IMR-90 (cell line): ENCODE measurements at regions not wholly inside any gene's neighbourhood (a gene's known extent, or its start where the extent isn't known, plus 50 kb on each side); places are given as distances from the start of the nearest gene placed in this dataset.

ENCODE experiments used
- ATAC-seq: fragments of 200-7000 bp; cut with Tn5 transposase; 2 replicates; pipeline ENCODE4 v1.9.1; 2020; ENCODE audit warnings: low read depth, mild to moderate bottlenecking, moderate library complexity
- BruUV-seq: library from RNA; stranded (reverse); fragments of 400-500 nt; replicated peaks from 2 replicates; lab custom pipeline; 2021; lab: Mats Ljungman, UMichigan
- CTCF ChIA-PET: fragments of 300-600 bp; formaldehyde crosslinking; extraction: SDS; loops from one replicate; lab custom pipeline; 2021; ENCODE audit warnings: antibody characterized with exemption; lab: Yijun Ruan, JAX
- POLR2A ChIA-PET: fragments of 300-600 bp; sonication (Branson Sonifier 250); formaldehyde crosslinking; loops from one replicate; lab custom pipeline; 2022; ENCODE audit warnings: antibody characterized with exemption; ENCODE audit not compliant: unreplicated experiment; lab: Charles Lee
- DNase-seq: peaks from one replicate; pipeline ENCODE4 v3.0.0; 2013
- H2AFZ ChIP-seq: replicated peaks from 2 replicates; pipeline ENCODE3; 2013; ENCODE audit warnings: low read length, mild to moderate bottlenecking; ENCODE audit not compliant: poor library complexity
- H2AK5ac ChIP-seq: 2 replicates; pipeline ENCODE4 v1.6.1; 2013; ENCODE audit warnings: low read depth, low read length, inconsistent platforms
- H2AK9ac ChIP-seq: replicated peaks from 2 replicates; pipeline ENCODE3; 2013; ENCODE audit warnings: mild to moderate bottlenecking, low read depth, low read length, moderate library complexity; ENCODE audit not compliant: poor library complexity
- H2BK120ac ChIP-seq: 2 replicates; pipeline ENCODE4 v1.6.1; 2013; ENCODE audit warnings: low read depth, low read length, inconsistent platforms
- H2BK15ac ChIP-seq: 3 replicates; pipeline ENCODE4 v1.6.1; 2013; ENCODE audit warnings: low read depth, low read length, inconsistent platforms
- H2BK20ac ChIP-seq: 2 replicates; pipeline ENCODE4 v1.6.1; 2013; ENCODE audit warnings: low read depth, mild to moderate bottlenecking, inconsistent platforms, low read length, moderate library complexity
- H2BK5ac ChIP-seq: 2 replicates; pipeline ENCODE4 v1.6.1; 2013; ENCODE audit warnings: mild to moderate bottlenecking, low read depth, low read length, inconsistent platforms; ENCODE audit not compliant: poor library complexity, severe bottlenecking
- H3K14ac ChIP-seq: replicated peaks from 2 replicates; pipeline ENCODE4 v1.6.1; 2013; ENCODE audit warnings: low read depth, low read length, inconsistent platforms
- H3K18ac ChIP-seq: 2 replicates; pipeline ENCODE4 v1.6.1; 2013; ENCODE audit warnings: low read depth, low read length, control low read depth
- H3K23ac ChIP-seq: 2 replicates; pipeline ENCODE4 v1.6.1; 2013; ENCODE audit warnings: low read depth, low read length, inconsistent platforms
- H3K27ac ChIP-seq: 2 replicates; pipeline ENCODE4 v1.5.1; 2013; ENCODE audit warnings: mild to moderate bottlenecking, control low read depth, low read length; ENCODE audit not compliant: insufficient read depth
- H3K27me3 ChIP-seq: 2 replicates; pipeline ENCODE4 v1.6.1; 2013; ENCODE audit warnings: low read length; ENCODE audit not compliant: control insufficient read depth, insufficient read depth
- H3K36me3 ChIP-seq: 2 replicates; pipeline ENCODE4 v1.6.1; 2013; ENCODE audit warnings: low read length, mixed read lengths; ENCODE audit not compliant: control insufficient read depth, insufficient read depth
- H3K4ac ChIP-seq: 2 replicates; pipeline ENCODE4 v1.6.1; 2013; ENCODE audit warnings: low read depth, low read length, inconsistent platforms
- H3K4me1 ChIP-seq: 2 replicates; pipeline ENCODE4 v1.6.1; 2013; ENCODE audit warnings: low read length, mixed read lengths; ENCODE audit not compliant: control insufficient read depth, insufficient read depth
- H3K4me2 ChIP-seq: 2 replicates; pipeline ENCODE4 v1.6.1; 2013; ENCODE audit warnings: low read depth, mild to moderate bottlenecking, control low read depth, low read length, moderate library complexity
- H3K4me3 ChIP-seq: 2 replicates; pipeline ENCODE4 v1.5.1; 2013; ENCODE audit warnings: low read depth, mild to moderate bottlenecking, control low read depth, low read length, moderate library complexity; ENCODE audit not compliant: insufficient read depth
- H3K56ac ChIP-seq: 2 replicates; pipeline ENCODE4 v1.6.1; 2013; ENCODE audit warnings: low read length, inconsistent platforms; ENCODE audit not compliant: insufficient read depth; ENCODE audit errors: extremely low read depth
- H3K79me1 ChIP-seq, 2 experiments: 2 replicates each; pipeline ENCODE4 v1.6.1; 2013; ENCODE audit warnings: low read length in 2 of 2, inconsistent platforms in 1 of 2, low read depth in 1 of 2
- H3K9ac ChIP-seq: 2 replicates; pipeline ENCODE4 v1.6.1; 2013; ENCODE audit warnings: low read depth, low read length, control low read depth
- H3K9me1 ChIP-seq: 2 replicates; pipeline ENCODE4 v1.6.1; 2013; ENCODE audit warnings: low read length, inconsistent platforms; ENCODE audit not compliant: insufficient read depth
- H3K9me3 ChIP-seq: 2 replicates; pipeline ENCODE4 v1.6.1; 2013; ENCODE audit warnings: low read length; ENCODE audit not compliant: control insufficient read depth, insufficient read depth
- H4K20me1 ChIP-seq: 2 replicates; pipeline ENCODE4 v1.6.1; 2013; ENCODE audit warnings: low read length, inconsistent platforms; ENCODE audit not compliant: insufficient read depth
- H4K5ac ChIP-seq: 2 replicates; pipeline ENCODE4 v1.6.1; 2013; ENCODE audit warnings: mild to moderate bottlenecking, low read depth, low read length, control low read depth
- H4K8ac ChIP-seq, 2 experiments: 2 replicates each; pipeline ENCODE4 v1.6.1; 2013; ENCODE audit warnings: low read depth in 2 of 2, low read length in 2 of 2, control low read depth in 1 of 2, inconsistent platforms in 1 of 2
- H4K91ac ChIP-seq: 2 replicates; pipeline ENCODE4 v1.6.1; 2013; ENCODE audit warnings: low read depth, low read length, inconsistent platforms; ENCODE audit not compliant: insufficient read depth
- FOS ChIP-seq: fragments of 150-350 bp; IDR thresholded peaks from 2 replicates; pipeline ENCODE4 v1.6.1; 2016; ENCODE audit warnings: low read depth, low read length
- NFE2L2 ChIP-seq: fragments of 150-350 bp; IDR thresholded peaks from 2 replicates; pipeline ENCODE4 v1.6.1; 2016; ENCODE audit warnings: low read depth, mild to moderate bottlenecking, low read length
- WGBS, 2 experiments: methylation state at CpG; one replicate each; pipeline versions ENCODE4 v1.1.5 to v1.1.7; 2013; ENCODE audit warnings: missing lambda C conversion rate in 2 of 2; ENCODE audit not compliant: insufficient read length in 1 of 2; ENCODE audit errors: extremely low coverage in 2 of 2; 5-methylcytosine and 5-hydroxymethylcytosine counted together
- dilution Hi-C: fragments of 300-500 bp; cut with HindIII; formaldehyde crosslinking; loops from one replicate; pipeline ENCODE4 v1.14.3; 2018; ENCODE audit warnings: low sequenced_read_pairs; ENCODE audit not compliant: unreplicated experiment
- in situ Hi-C: fragments of 300-500 bp; cut with MboI; formaldehyde crosslinking; loops from 3 replicates; pipeline ENCODE4 v1.14.3; 2019; ENCODE audit warnings: low sequenced_read_pairs, inconsistent platforms, mixed read lengths
- intact Hi-C: fragments of 100-400 bp; cut with micrococcal nuclease; formaldehyde crosslinking; loops from 2 replicates; pipeline ENCODE4 v1.10.0; 2022

DNA sequence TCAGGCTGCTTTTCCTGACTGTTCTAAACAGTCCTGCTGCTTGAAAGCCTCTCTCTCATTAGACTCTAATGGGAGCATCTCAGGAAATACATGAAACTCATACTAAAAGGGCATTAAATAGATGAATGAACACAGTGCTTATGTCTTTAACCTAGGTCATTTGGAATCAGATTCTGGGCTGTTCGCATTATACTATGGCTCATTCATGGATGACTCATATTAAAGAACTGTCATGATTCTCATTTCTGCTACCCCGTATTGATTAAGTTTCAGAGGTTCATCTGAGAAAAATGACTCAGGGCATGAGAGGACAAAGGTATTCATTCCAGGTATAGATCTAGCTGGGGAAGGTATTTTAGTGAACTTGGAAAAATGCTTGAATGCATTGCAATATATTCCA is 335.5 kb downstream of the GJA1 start:
- H2AK5ac ChIP-seq, result no peak overlapping the region
- no peak overlapping the region for H3K9ac ChIP-seq
- ChIA-PET CTCF (no interaction called here), POLR2A (no interaction called here)
- H3K23ac ChIP-seq, result no peak overlapping the region
- no TSS peak for BruUV-seq
- H4K8ac ChIP-seq, result no peak overlapping the region
- no peak overlapping the region for H3K18ac ChIP-seq
- no CpG with 5 or more reads among the region's 2 CpGs for WGBS, 2 experiments
- no peak overlapping the region for H3K4me2 ChIP-seq
- no peak overlapping the region for H2BK20ac ChIP-seq
- intact Hi-C loops (no loop called here), dilution Hi-C loops (no loop called here), in situ Hi-C loops (no loop called here)
- no peak overlapping the region for H2BK120ac ChIP-seq
- H3K9me1 ChIP-seq, result no peaks in the 10 kb centered on the region
- ATAC-seq (no peak; the same call in 1 of the 2 replicates), DNase-seq (peak; percentile 28)
- no peak overlapping the region for H3K27ac ChIP-seq
- no peak overlapping the region for H2BK15ac ChIP-seq
- H2AFZ ChIP-seq, result no peak overlapping the region
- H2BK5ac ChIP-seq, result no peak overlapping the region
- TF ChIP-seq FOS, result 0 out of 2 replicates have a peak, but pooled peaks have one; percentile 14
- TF ChIP-seq NFE2L2, result no peak
- H3K4me1 ChIP-seq, result no peaks in the 10 kb centered on the region
- no peak overlapping the region for H2AK9ac ChIP-seq
- H3K79me1 ChIP-seq, result no peaks in the 10 kb centered on the region
- no peak overlapping the region for H3K56ac ChIP-seq
- no peak overlapping the region for H3K4me3 ChIP-seq
- no peak overlapping the region for H3K14ac ChIP-seq
- H3K27me3 ChIP-seq, result no peaks in the 10 kb centered on the region
- H4K5ac ChIP-seq, result no peak overlapping the region
- H3K9me3 ChIP-seq, result no peaks in the 10 kb centered on the region
- no peak overlapping the region for H3K4ac ChIP-seq
- H4K91ac ChIP-seq, result no peak overlapping the region
- no peaks in the 10 kb centered on the region for H3K36me3 ChIP-seq
- H4K20me1 ChIP-seq, result no peaks in the 10 kb centered on the region
